ENCODE measurements at regions not wholly inside any gene's neighbourhood (a gene's known extent, or its start where the extent isn't known, plus 50 kb on each side); places are given as distances from the start of the nearest gene placed in this dataset.

- no peaks in the 10 kb centered on the region for H4K20me1 ChIP-seq (ENCODE audit: insufficient read depth, low read length)
- H4K91ac ChIP-seq (ENCODE audit: insufficient read depth, low read depth, low read length): no peak overlapping the region
- BruUV-seq (replicated peaks): no TSS peak
- POLR2A ChIA-PET (ENCODE audit: unreplicated experiment): no interaction called here
- H4K8ac ChIP-seq (ENCODE audit: low read depth in 2 of 2, low read length in 2 of 2): no peak overlapping the region
- H3K9ac ChIP-seq (ENCODE audit: low read depth, low read length): no peak overlapping the region
- no peak overlapping the region for H2AK5ac ChIP-seq (ENCODE audit: low read depth, low read length)
- ATAC-seq (ENCODE audit: low read depth) (no peak), DNase-seq (no peak)
- H3K27ac ChIP-seq (ENCODE audit: insufficient read depth, low read length): no peak overlapping the region
- H3K4me2 ChIP-seq (ENCODE audit: low read depth, low read length): no peak overlapping the region
- H3K18ac ChIP-seq (ENCODE audit: low read depth, low read length): no peak overlapping the region
- CTCF ChIA-PET: no interaction called here
- H3K79me1 ChIP-seq (ENCODE audit: low read depth in 1 of 2, low read length in 2 of 2): no peaks in the 10 kb centered on the region
- H4K5ac ChIP-seq (ENCODE audit: low read depth, low read length): no peak overlapping the region
- no peak for TF ChIP-seq SMC3 (IDR thresholded peaks at IDR 0.05; ENCODE audit: low read depth, low read length)
- TF ChIP-seq CTCF (conservative IDR thresholded peaks at IDR 0.05; ENCODE audit: low read depth, low read length): no peak
- TF ChIP-seq CHD1 (IDR thresholded peaks at IDR 0.05; ENCODE audit: low read depth, low read length): no peak
- no peak for TF ChIP-seq MAFK (IDR thresholded peaks at IDR 0.05; ENCODE audit: low read depth, low read length)
- no peak for TF ChIP-seq USF2 (IDR thresholded peaks at IDR 0.05; ENCODE audit: low read depth, low read length)
- TF ChIP-seq MAZ (IDR thresholded peaks at IDR 0.05; ENCODE audit: borderline replicate concordance, low read depth, low read length): no peak
- TF ChIP-seq NFE2L2 (IDR thresholded peaks at IDR 0.05; ENCODE audit: low read depth, low read length): no peak
- no peak for TF ChIP-seq BHLHE40 (IDR thresholded peaks at IDR 0.05; ENCODE audit: low read depth, low read length)
- no peak for TF ChIP-seq RCOR1 (IDR thresholded peaks at IDR 0.05; ENCODE audit: insufficient replicate concordance, low read length)
- TF ChIP-seq RAD21 (IDR thresholded peaks at IDR 0.05; ENCODE audit: low read length): no peak
- no peak for TF ChIP-seq RFX5 (IDR thresholded peaks at IDR 0.05; ENCODE audit: low read depth, low read length)
- no peak for TF ChIP-seq POLR2A (IDR thresholded peaks at IDR 0.05; ENCODE audit: low read depth, low read length)
- TF ChIP-seq CEBPB (IDR thresholded peaks at IDR 0.05; ENCODE audit: low read depth, low read length): no peak
- no peak for TF ChIP-seq ELK1 (IDR thresholded peaks at IDR 0.05; ENCODE audit: borderline replicate concordance, low read depth, low read length)
- TF ChIP-seq MXI1 (IDR thresholded peaks at IDR 0.05; ENCODE audit: borderline replicate concordance, low read depth, low read length): no peak
- no peak for TF ChIP-seq FOS (IDR thresholded peaks at IDR 0.05; ENCODE audit: low read depth, low read length)
- dilution Hi-C loops (cut with HindIII; ENCODE audit: low sequenced_read_pairs, unreplicated experiment) (no loop called here), in situ Hi-C loops (cut with MboI; ENCODE audit: low sequenced_read_pairs) (no loop called here), intact Hi-C loops (cut with micrococcal nuclease) (no loop called here)
- no peaks in the 10 kb centered on the region for H3K36me3 ChIP-seq (ENCODE audit: control insufficient read depth, insufficient read depth, low read length)
- H2AK9ac ChIP-seq (replicated peaks; ENCODE audit: low read depth, low read length, poor library complexity): no peak overlapping the region
- WGBS, 2 experiments (ENCODE audit: extremely low coverage in 2 of 2, insufficient read length in 1 of 2): 0% methylated on average over 1 of the region's 5 CpGs; no CpG with 5 or more reads in 1 of the 2 experiments
- no peaks in the 10 kb centered on the region for H3K9me1 ChIP-seq (ENCODE audit: insufficient read depth, low read length)
- no peak overlapping the region for H3K4ac ChIP-seq (ENCODE audit: low read depth, low read length)
- no peak overlapping the region for H2BK120ac ChIP-seq (ENCODE audit: low read depth, low read length)
- H3K4me3 ChIP-seq (ENCODE audit: insufficient read depth, low read depth, low read length): no peak overlapping the region
- no peaks in the 10 kb centered on the region for H3K27me3 ChIP-seq (ENCODE audit: control insufficient read depth, insufficient read depth, low read length)
- no peaks in the 10 kb centered on the region for H3K4me1 ChIP-seq (ENCODE audit: control insufficient read depth, insufficient read depth, low read length)
- no peak overlapping the region for H3K23ac ChIP-seq (ENCODE audit: low read depth, low read length)
- H2BK15ac ChIP-seq (ENCODE audit: low read depth, low read length): no peak overlapping the region
- H2AFZ ChIP-seq (replicated peaks; ENCODE audit: low read length, poor library complexity): no peak overlapping the region
- no peak overlapping the region for H2BK5ac ChIP-seq (ENCODE audit: low read depth, low read length, poor library complexity, severe bottlenecking)
- no peak overlapping the region for H3K56ac ChIP-seq (ENCODE audit: extremely low read depth, insufficient read depth, low read length)
- H3K9me3 ChIP-seq (ENCODE audit: control insufficient read depth, insufficient read depth, low read length): peaks cover 10% of the 10 kb centered on the region
- H3K14ac ChIP-seq (replicated peaks; ENCODE audit: low read depth, low read length): no peak overlapping the region
- H2BK20ac ChIP-seq (ENCODE audit: low read depth, low read length): no peak overlapping the region
Measured at GRCh38 chr3:7854721-7855120, 646.9 kb upstream of the LMCD1 start.

Measured in IMR-90 (cell line).